ENCODE measurements at regions not wholly inside any gene's neighbourhood (a gene's known extent, or its start where the extent isn't known, plus 50 kb on each side); places are given as distances from the start of the nearest gene placed in this dataset.

- H3K27me3 ChIP-seq (ENCODE audit: control insufficient read depth in 1 of 2, insufficient read depth in 2 of 2, low read length in 2 of 2): peaks cover 12 to 18% of the 10 kb centered on the region in 2 donors
These were observed 221.4 kb downstream of the PTPRU start for GRCh38 chr1:29457496-29458368.

DNA sequence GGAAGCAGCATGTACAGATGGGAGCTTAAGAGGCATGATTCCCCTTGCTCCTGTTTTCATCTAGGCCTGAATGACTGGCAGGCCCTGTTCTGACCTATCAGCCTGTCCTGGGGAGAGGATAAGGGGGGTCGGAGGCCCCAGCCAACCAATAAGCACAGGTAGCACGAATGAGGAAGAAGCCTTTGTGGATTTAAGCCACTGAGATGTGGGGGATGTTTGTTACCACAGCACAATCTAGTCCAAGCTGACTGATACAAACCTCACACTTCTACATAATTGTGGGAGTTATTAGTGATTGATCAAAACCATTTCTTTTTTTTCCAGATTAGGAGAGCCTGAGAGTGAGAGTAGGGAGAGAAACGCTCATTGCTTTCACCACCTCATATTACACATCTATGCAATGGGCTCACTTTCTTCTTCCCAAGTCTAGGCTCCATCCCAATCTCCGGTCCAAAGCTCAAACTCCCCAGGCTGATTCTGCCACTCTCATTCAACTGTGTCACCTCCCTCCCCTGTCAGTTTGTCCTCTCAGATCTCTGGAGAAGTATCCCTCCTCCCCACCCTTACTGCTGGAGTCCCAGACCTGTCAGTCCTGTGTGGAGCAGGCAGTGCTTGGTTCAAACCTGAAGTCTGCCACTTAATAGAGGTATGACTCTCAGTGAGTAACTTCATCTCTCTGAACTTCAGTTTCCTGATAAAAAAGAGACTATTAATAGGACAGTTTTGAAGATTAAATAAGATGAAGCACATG, 220.5 kb downstream of the PTPRU start:
- Histone ChIP-seq H3K4me1 (ENCODE audit: control insufficient read depth, insufficient read depth, low read length) (peaks cover 7% of the 10 kb centered on the region), H3K9ac (ENCODE audit: low read length in 2 of 2) (no peak overlapping the region), H3K4me3 (ENCODE audit: low read length in 2 of 2) (no peak overlapping the region), H3K27ac (ENCODE audit: low read length) (no peak overlapping the region), H3K36me3 (ENCODE audit: control insufficient read depth in 2 of 2, insufficient read depth in 2 of 2, low read length in 2 of 2) (no peaks in the 10 kb centered on the region), H3K9me3 (ENCODE audit: control insufficient read depth in 2 of 2, low read length in 2 of 2) (peaks cover 0 to 4% of the 10 kb centered on the region in 2 donors), H3K27me3 (ENCODE audit: control insufficient read depth in 1 of 2, insufficient read depth in 2 of 2, low read length in 2 of 2) (peaks cover 9 to 18% of the 10 kb centered on the region in 2 donors)

More at GRCh38 chr1:29457496-29458368, 221.4 kb downstream of the PTPRU start:
- Histone ChIP-seq H3K4me3 (ENCODE audit: low read length in 2 of 2) (no peak overlapping the region), H3K36me3 (ENCODE audit: control insufficient read depth in 2 of 2, insufficient read depth in 2 of 2, low read length in 2 of 2) (no peaks in the 10 kb centered on the region), H3K4me1 (ENCODE audit: control insufficient read depth, insufficient read depth, low read length) (peaks cover 7% of the 10 kb centered on the region), H3K9ac (ENCODE audit: low read length in 2 of 2) (no peak overlapping the region), H3K9me3 (ENCODE audit: control insufficient read depth in 2 of 2, low read length in 2 of 2) (peaks cover 0 to 4% of the 10 kb centered on the region in 2 donors), H3K27ac (ENCODE audit: low read length) (no peak overlapping the region)

DNA sequence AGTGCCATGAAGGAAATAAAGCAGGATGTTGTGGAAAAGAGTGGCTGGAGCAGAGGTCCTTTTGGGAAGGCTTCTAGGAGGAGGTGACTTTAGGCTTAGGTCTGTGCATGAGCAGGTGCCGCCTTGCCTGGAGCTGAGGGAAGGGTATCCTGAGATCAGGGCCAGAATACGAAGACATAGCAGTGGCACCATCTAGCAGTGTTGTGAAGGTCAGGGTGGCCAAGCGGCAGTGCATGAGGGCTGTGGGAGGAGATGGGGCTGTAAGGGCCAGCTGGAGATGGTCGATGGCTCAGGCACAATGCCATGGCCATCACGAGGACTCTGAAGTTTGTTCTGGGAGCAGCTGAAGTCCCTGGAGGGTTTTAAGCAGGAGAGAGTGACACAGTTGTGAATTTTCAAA, 219.5 kb downstream of the PTPRU start:
- peaks cover 7% of the 10 kb centered on the region for H3K4me1 ChIP-seq (ENCODE audit: control insufficient read depth, insufficient read depth, low read length)
- peaks cover 0 to 4% of the 10 kb centered on the region in 2 donors for H3K9me3 ChIP-seq (ENCODE audit: control insufficient read depth in 2 of 2, low read length in 2 of 2)
- H3K27ac ChIP-seq (ENCODE audit: low read length): no peak overlapping the region
- H3K36me3 ChIP-seq (ENCODE audit: control insufficient read depth in 2 of 2, insufficient read depth in 2 of 2, low read length in 2 of 2): no peaks in the 10 kb centered on the region
- H3K4me3 ChIP-seq (ENCODE audit: low read length in 2 of 2): no peak overlapping the region
- H3K27me3 ChIP-seq (ENCODE audit: control insufficient read depth in 1 of 2, insufficient read depth in 2 of 2, low read length in 2 of 2): peaks cover 9 to 18% of the 10 kb centered on the region in 2 donors
- no peak overlapping the region for H3K9ac ChIP-seq (ENCODE audit: low read length in 2 of 2)

DNA sequence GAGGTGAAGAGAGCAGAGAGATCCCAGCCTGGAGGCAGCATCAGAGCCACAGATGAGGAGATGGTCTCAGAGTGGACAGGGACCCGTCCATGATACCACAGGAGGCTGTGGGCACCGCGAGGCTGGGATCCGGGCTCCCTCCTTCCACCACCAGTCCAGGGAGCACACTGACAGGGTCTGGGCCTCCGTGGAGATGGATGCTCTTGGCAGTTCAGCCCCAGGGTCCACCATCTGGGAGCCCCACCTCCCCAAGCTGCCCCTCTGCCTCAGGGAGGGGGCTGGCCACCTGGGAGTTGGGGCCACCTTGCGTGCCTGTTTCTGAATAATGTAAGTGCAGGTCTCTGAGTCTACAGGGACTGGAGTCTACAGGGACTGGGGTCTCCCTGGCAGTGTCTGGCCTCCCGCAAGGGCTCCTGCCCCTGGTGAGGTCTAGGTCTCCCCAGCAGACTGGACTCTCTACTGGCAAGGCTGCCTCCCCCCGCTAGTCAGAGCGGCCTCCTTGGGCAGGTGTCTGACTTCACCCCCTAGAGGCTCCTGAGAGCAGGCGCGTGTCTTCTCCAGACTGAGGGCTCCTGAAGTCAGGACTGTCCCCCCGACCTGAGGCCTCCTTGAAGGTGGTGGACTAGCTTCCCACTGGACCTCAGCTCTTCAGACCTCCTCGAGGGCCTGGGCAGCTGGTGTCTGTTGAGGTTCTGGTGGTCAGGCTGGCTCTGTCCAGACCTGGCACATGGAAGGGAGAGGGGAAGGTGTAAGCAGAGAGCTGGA, 218.5 kb downstream of the PTPRU start:
- H3K27me3 ChIP-seq (ENCODE audit: control insufficient read depth in 1 of 2, insufficient read depth in 2 of 2, low read length in 2 of 2): peaks cover 11 to 18% of the 10 kb centered on the region in 2 donors
- H3K4me1 ChIP-seq (ENCODE audit: control insufficient read depth, insufficient read depth, low read length): peaks cover 7% of the 10 kb centered on the region
- H3K9me3 ChIP-seq (ENCODE audit: control insufficient read depth in 2 of 2, low read length in 2 of 2): peaks cover 0 to 4% of the 10 kb centered on the region in 2 donors
- no peaks in the 10 kb centered on the region for H3K36me3 ChIP-seq (ENCODE audit: control insufficient read depth in 2 of 2, insufficient read depth in 2 of 2, low read length in 2 of 2)
- no peak overlapping the region for H3K9ac ChIP-seq (ENCODE audit: low read length in 2 of 2)
- H3K4me3 ChIP-seq (ENCODE audit: low read length in 2 of 2): no peak overlapping the region
- H3K27ac ChIP-seq (ENCODE audit: low read length): no peak overlapping the region

- H3K9ac ChIP-seq (ENCODE audit: low read length in 2 of 2): no peak overlapping the region
- H3K4me3 ChIP-seq (ENCODE audit: low read length in 2 of 2): no peak overlapping the region
- peaks cover 0 to 4% of the 10 kb centered on the region in 2 donors for H3K9me3 ChIP-seq (ENCODE audit: control insufficient read depth in 2 of 2, low read length in 2 of 2)
- H3K27ac ChIP-seq (ENCODE audit: low read length): no peak overlapping the region
- peaks cover 7% of the 10 kb centered on the region for H3K4me1 ChIP-seq (ENCODE audit: control insufficient read depth, insufficient read depth, low read length)
- H3K36me3 ChIP-seq (ENCODE audit: control insufficient read depth in 2 of 2, insufficient read depth in 2 of 2, low read length in 2 of 2): no peaks in the 10 kb centered on the region
- H3K27me3 ChIP-seq (ENCODE audit: control insufficient read depth in 1 of 2, insufficient read depth in 2 of 2, low read length in 2 of 2): peaks cover 10 to 12% of the 10 kb centered on the region in 2 donors
These were observed 217.3 kb downstream of the PTPRU start for GRCh38 chr1:29453502-29454240.

- Histone ChIP-seq H3K9ac (ENCODE audit: low read length in 2 of 2) (no peak overlapping the region), H3K27ac (ENCODE audit: low read length) (no peak overlapping the region), H3K36me3 (ENCODE audit: control insufficient read depth in 2 of 2, insufficient read depth in 2 of 2, low read length in 2 of 2) (no peaks in the 10 kb centered on the region), H3K27me3 (ENCODE audit: control insufficient read depth in 1 of 2, insufficient read depth in 2 of 2, low read length in 2 of 2) (peaks cover 4 to 11% of the 10 kb centered on the region in 2 donors), H3K9me3 (ENCODE audit: control insufficient read depth in 2 of 2, low read length in 2 of 2) (peaks cover 0 to 4% of the 10 kb centered on the region in 2 donors), H3K4me3 (ENCODE audit: low read length in 2 of 2) (no peak overlapping the region), H3K4me1 (ENCODE audit: control insufficient read depth, insufficient read depth, low read length) (peaks cover 7% of the 10 kb centered on the region)
These were observed 216.3 kb downstream of the PTPRU start for GRCh38 chr1:29452463-29453230.

- peaks cover 4 to 12% of the 10 kb centered on the region in 2 donors for H3K27me3 ChIP-seq (ENCODE audit: control insufficient read depth in 1 of 2, insufficient read depth in 2 of 2, low read length in 2 of 2)
- peaks cover 0 to under 1% of the 10 kb centered on the region in 2 donors for H3K9me3 ChIP-seq (ENCODE audit: control insufficient read depth in 2 of 2, low read length in 2 of 2)
- no peaks in the 10 kb centered on the region for H3K36me3 ChIP-seq (ENCODE audit: control insufficient read depth in 2 of 2, insufficient read depth in 2 of 2, low read length in 2 of 2)
- no peak overlapping the region for H3K4me3 ChIP-seq (ENCODE audit: low read length in 2 of 2)
- peaks cover 7% of the 10 kb centered on the region for H3K4me1 ChIP-seq (ENCODE audit: control insufficient read depth, insufficient read depth, low read length)
- H3K9ac ChIP-seq (ENCODE audit: low read length in 2 of 2): no peak overlapping the region
- H3K27ac ChIP-seq (ENCODE audit: low read length): no peak overlapping the region
These were observed 215.1 kb downstream of the PTPRU start for GRCh38 chr1:29451368-29451892.

DNA sequence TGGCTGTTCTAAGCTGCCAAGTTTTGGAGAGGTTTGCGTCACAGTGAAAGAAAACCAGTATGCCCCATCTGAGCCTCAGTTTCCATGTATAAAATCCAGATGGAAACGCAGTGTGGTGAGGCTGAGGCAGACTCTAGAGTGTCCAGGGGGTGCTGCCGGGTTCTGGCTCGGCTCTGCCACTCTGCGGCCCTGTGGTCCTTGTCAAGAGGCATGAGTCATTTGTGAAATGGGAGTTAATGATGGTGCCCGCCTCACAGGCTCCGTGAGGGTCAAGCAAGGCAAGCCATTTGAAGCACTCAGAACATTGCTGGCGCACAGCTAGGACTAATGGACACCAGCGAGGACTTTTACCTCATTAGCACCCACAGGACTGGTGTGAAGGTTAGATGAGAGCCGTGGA, 214.3 kb downstream of the PTPRU start:
- Histone ChIP-seq H3K36me3 (ENCODE audit: control insufficient read depth in 2 of 2, insufficient read depth in 2 of 2, low read length in 2 of 2) (no peaks in the 10 kb centered on the region), H3K9me3 (ENCODE audit: control insufficient read depth in 2 of 2, low read length in 2 of 2) (no peaks in the 10 kb centered on the region), H3K27ac (ENCODE audit: low read length) (no peak overlapping the region), H3K27me3 (ENCODE audit: control insufficient read depth in 1 of 2, insufficient read depth in 2 of 2, low read length in 2 of 2) (peaks cover 0 to 15% of the 10 kb centered on the region in 2 donors), H3K9ac (ENCODE audit: low read length in 2 of 2) (no peak overlapping the region), H3K4me3 (ENCODE audit: low read length in 2 of 2) (no peak overlapping the region), H3K4me1 (ENCODE audit: control insufficient read depth, insufficient read depth, low read length) (peaks cover 7% of the 10 kb centered on the region)

DNA sequence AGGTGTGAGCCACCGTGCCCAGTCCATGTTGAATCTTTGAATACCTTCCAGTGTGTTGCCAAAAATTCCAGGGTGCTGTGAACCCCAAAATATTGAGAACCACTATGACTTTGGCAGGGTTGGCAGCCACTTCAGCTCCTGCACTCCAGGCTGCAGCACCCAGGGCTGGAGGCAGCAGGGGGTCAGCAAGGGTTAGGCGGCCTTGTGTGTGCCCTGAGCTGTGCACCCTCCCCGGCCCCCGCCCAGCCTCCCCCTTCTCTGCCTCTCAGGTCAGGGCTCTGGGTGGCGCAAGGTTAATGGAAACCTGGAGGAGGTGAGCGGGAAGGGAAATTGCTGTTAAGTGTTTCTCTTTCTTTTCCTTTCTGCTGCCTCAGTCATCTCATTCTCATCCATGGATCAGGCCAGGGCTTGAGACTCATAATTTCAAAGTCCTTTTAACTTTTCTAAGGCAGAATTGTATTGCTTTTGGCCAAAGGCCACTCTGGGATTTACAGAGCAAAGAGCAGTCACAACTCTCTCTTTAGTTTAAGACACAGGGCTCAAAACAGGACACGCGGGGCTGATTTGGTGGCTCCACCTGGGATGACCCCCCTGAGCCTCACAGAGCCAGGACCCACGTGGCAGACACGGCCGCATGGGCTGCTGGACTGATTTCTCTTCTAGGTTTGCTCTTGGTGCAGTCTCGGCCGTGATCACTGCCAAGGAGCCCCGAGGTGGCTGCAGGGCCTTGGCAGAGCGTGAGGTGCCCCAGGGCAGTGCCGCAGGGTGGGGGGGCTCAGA, 212.3 kb downstream of the PTPRU start:
- Histone ChIP-seq H3K27me3 (ENCODE audit: control insufficient read depth in 1 of 2, insufficient read depth in 2 of 2, low read length in 2 of 2) (peaks cover 5 to 18% of the 10 kb centered on the region in 2 donors), H3K36me3 (ENCODE audit: control insufficient read depth in 2 of 2, insufficient read depth in 2 of 2, low read length in 2 of 2) (no peaks in the 10 kb centered on the region), H3K9me3 (ENCODE audit: control insufficient read depth in 2 of 2, low read length in 2 of 2) (no peaks in the 10 kb centered on the region), H3K4me1 (ENCODE audit: control insufficient read depth, insufficient read depth, low read length) (peaks cover 7% of the 10 kb centered on the region), H3K9ac (ENCODE audit: low read length in 2 of 2) (no peak overlapping the region), H3K27ac (ENCODE audit: low read length) (no peak overlapping the region), H3K4me3 (ENCODE audit: low read length in 2 of 2) (no peak overlapping the region)
